ENCODE measurements at regions not wholly inside any gene's neighbourhood (a gene's known extent, or its start where the extent isn't known, plus 50 kb on each side); places are given as distances from the start of the nearest gene placed in this dataset.

GRCh38 chr20:39280875-39281274 is 318.7 kb downstream of the DHX35 start:
- no peak for DNase-seq

DNA sequence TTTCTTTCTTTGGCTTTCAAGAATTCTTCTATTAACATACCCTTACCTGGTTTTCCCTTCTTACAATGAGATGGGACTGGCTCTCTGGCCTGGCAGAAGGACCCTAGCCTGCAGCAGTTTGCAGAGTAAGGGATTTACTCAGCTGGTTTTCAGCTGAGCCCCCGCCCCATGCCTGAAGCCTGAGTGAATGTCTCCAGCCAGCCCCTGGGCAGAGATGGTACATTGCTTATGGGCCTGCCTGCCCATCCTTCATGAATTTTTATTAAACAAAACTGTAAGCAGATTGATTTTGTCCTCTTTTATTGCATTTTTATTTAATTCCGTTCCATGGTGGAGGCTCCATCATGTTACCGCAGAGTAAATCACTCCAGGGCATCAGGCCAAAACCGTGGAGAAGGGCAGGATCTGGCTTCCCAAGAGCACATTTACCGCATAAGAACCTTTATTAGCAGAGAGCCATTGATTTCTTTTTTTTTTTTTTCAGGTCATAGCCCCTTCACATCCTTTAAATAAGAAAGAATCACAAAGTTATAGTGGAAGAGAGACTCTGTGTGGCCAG is 316.2 kb downstream of the DHX35 start:
- no peak for DNase-seq

GRCh38 chr20:39277185-39277584 is 315.0 kb downstream of the DHX35 start:
- DNase-seq: no peak

DNA sequence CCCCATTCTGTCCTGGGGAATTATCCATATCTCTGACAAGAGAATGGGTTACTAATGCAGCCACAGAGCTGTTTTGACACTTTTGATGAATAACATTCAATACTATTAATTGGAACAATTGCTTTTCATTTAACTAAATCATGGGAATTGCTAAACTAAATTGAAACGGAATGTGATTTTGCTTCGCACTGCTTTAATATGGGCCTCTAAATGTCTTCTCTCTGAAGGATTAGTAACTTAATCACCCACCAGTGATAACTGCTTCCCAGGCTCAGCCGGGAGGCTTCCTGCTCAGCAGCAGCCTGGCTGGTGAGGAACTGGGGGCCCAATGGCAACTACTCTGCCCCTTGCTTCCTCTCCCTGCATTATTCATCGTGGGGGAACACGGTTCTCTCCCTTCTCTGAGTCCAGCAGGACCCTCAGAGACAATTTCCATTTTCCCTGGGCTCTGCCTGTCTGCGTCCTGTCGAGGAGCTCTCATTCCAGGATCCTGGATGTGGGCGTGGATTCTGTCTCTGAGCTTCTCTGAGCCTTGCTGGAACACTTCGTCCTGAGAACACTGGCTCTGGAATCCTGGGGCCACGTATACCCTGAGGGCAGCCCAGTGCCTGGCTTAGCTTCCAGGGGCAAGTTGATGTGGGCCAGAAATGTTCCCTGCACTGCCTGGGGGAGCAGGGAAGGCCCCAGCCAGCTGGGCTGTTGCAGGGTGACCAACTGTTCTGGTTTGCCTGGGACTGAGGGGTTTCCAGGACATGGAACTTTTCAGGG is 308.9 kb downstream of the DHX35 start:
- no peak for DNase-seq

DNA sequence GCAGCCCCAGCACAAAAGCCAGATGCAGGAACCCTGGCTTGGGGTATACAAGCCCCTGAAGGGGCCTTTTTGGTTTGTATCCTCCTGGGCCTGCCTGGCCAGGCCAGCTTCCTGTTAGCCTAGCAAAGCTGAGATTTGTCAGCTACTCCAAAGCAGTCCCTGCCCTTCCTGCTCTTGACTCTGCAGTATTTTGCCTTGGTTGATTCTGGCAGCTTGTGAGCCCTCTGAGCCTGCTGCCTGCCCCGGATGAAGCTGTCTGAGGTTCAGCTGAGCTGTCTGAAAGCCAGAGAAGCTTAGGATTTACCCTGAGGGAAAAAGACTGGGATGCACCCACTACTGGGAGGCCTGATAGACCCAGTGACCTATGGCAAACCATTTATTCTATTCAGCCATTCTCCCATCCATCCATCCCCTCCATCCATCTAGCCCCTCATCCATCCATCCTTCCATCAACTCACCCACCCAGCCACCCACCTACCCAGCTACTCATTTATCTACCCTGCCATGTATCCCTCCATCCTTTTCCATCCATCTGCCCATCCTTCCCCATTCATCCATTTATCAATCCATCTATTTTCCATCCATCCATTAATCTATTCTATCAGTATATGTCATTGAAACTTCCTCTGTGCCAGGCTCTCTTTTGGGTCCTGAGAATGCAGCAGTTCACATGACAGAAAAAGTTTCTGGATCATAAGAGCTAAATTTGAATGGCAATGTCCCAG is 307.5 kb downstream of the DHX35 start:
- no peak for DNase-seq

GRCh38 chr20:39268981-39269461 is 306.9 kb downstream of the DHX35 start:
- peak in 1 of 5 experiments; percentile 20 for DNase-seq

DNA sequence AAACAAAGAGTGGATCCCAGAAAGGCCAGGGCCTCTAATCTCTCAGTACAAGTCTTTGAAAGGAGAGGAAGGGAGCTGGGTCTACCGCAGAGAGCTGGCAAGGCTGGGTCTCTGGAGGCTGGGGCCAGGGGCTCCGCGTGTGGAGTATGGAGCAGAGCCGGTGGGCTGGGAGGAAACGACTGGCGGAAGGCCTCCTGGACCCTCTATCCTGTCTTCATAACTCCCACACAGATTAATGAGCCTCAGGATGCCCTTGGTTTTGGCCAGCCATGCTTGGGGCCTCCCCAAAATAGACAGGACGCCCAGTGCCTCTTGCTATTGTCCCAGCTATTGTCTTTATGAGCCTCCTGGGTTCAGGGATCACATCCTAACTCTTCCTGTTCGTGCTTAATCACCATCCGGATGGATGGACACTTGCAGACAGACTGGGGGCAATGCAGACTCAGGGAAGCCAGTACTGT is 306.4 kb downstream of the DHX35 start:
- no peak for DNase-seq

GRCh38 chr20:39266989-39267388 is 304.8 kb downstream of the DHX35 start:
- no peak for DNase-seq

DNA sequence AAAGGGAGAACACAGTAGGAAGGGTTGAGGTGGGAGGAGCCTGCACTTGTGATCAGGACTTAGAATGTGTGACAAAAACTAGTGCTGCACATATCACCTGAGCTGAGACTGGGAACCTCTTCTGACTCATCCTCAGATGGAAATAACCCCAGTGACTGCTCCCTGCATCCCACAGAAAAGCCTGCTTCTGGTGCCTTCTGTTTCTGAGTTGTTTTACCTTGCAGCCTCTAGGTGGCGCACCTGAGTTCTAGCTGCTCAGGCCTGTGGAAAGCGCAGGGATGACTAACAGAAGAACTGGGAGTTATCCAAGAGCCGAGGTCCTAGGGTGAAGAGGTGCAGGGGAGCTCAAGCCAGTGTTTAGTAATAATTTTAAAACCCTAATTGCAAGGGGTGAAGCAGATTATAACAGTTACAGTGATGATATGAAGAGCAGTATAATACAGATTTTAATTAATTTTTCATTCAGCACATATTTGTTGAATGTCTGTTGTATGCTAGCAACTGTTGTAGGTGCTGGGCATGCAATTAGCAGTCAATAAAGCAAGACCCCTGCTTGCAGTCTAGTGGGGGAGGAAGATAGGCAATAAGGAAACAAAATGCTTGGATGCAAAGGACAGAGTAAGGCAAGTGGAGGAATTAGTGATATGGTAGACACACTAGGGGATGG is 302.5 kb downstream of the DHX35 start:
- DNase-seq: peak in 1 of 5 experiments; percentile 29

DNA sequence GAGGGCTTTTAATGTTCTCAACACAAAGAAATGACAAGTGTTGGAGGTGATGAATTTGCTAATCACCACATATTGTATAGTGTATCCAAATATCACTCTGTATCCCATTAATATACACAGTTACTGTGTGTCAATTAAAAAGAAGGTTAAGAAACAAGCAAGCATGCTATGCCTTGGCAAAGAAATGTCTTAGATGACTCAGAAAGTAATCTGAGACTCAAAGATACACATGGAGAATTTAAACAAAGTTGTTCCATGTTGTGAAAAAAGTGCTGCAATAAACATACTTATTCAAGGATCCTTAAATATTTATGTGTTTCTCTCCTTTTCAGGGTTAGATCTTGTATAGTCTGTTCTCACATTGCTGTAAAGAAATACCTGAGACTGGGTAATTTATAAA is 300.9 kb downstream of the DHX35 start:
- no peak for DNase-seq

DNA sequence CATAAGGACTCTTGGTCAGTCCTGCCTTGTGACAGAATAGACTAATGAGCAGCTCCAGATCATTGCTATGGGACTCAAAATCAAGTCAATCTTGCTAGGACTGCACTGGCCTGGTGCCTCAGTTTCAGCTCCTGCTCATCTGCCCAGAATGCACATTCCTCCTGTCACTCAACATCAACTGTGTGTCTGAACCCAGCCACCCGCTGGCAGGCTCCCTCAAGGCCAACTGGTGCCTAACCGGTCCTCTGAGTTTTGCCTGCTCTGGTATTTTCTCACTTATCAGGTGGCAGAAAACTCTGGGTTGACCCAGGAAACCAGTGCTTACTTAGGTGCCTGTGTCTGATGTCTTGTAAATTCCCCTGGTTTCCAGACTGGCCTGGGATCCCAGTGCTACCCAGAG is 297.7 kb downstream of the DHX35 start:
- DNase-seq: no peak

GRCh38 chr20:39259010-39259803 is 297.1 kb downstream of the DHX35 start:
- DNase-seq: no peak

GRCh38 chr20:39258253-39258652 is 296.1 kb downstream of the DHX35 start:
- no peak for DNase-seq

GRCh38 chr20:39253051-39253755 is 291.1 kb downstream of the DHX35 start:
- no peak for DNase-seq

GRCh38 chr20:39252035-39252434 is 289.9 kb downstream of the DHX35 start:
- DNase-seq: no peak

DNA sequence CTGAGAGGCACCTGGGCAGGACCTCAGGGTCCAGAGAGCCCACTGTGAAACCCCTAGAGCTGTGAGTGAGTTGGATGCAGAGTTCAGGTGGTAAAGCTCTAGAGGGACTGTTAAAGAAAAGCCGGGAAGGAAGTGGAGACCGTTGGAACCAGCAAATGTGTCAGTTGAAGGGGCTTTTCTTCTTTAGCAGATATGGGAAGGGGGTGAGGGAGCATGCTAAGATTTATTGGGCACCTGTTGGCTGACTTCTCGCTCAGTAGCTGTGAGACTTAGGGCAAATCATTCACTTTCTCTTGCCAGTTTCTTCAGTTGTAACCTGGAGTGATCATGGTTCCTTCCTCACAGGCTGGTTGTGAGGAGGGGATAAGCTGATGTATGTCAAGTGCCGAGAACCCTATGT is 287.7 kb downstream of the DHX35 start:
- no peak for DNase-seq

- DNase-seq: no peak
These were observed 286.8 kb downstream of the DHX35 start for GRCh38 chr20:39248862-39249485.

GRCh38 chr20:39248171-39248861 is 286.2 kb downstream of the DHX35 start:
- no peak for DNase-seq

GRCh38 chr20:39246436-39246835 is 284.3 kb downstream of the DHX35 start:
- DNase-seq: no peak

- peak in 1 of 5 experiments; percentile 22 for DNase-seq
These were observed 283.7 kb downstream of the DHX35 start for GRCh38 chr20:39245685-39246311.
